HuH-7 (cell line): ENCODE measurements at regions not wholly inside any gene's neighbourhood (a gene's known extent, or its start where the extent isn't known, plus 50 kb on each side); places are given as distances from the start of the nearest gene placed in this dataset.
"Not testable (repeated sequence)": the region's sequence is repeated elsewhere in the genome, so short reads cannot be mapped to it uniquely, and the experiment has no call there.

ENCODE experiments used
- DNase-seq: peaks from one replicate; pipeline ENCODE4 v3.0.0; 2011; ENCODE audit warnings: low spot score

DNA sequence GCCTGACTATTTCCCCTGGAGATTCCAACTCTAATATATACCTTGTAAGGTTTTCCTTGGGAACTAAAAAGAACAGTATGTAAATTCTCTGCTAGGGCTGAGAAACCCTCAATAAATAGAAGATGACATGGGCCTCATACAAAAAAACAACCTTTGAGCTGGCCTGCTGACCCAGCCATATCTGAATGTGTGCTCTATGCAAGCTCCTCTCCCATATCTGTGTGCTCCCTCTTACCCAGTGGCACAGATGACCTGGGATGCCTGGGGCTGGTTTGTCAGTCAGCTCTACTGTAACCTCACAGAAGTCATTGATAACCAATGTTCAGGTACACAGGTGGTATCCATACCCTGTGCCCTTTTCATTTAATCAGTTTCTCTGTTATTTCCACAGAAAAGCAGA, 329.2 kb downstream of the SEC16B start:
- DNase-seq = no peak

DNA sequence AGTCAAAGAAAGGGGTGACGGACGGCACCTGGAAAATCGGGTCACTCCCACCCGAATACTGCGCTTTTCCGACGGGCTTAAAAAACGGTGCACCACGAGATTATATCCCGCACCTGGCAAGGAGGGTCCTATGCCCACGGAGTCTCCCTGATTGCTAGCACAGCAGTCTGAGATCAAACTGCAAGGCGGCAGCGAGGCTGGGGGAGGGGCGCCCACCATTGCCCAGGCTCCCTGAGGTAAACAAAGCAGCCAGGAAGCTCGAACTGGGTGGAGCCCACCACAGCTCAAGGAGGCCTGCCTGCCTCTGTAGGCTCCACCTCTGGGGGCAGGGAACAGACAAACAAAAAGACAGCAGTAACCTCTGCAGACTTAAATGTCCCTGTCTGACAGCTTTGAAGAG, 335.7 kb downstream of the SEC16B start:
- not testable (repeated sequence) for DNase-seq

- no peak for DNase-seq
Measured at GRCh38 chr1:177632923-177633615, 336.8 kb downstream of the SEC16B start.

DNA sequence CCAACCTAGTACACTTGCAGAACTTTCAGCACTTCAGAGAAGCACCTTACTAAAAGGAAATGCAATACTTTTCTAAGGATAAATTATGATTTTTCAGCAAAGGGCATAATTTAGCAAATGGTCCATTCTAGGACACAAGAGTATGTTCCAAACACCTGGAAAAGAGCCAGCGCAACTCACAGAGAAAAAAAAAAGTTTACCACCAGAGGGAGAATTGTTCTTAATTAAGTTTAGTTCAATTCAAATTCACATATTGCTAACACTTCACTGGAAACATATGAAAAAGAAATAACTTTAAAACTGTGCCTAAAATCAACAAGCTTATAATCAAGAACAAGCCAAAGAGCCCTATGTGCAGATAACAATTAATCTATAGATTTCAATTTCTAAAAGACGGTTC, 338.1 kb downstream of the SEC16B start:
- DNase-seq = no peak

- no peak for DNase-seq
Measured at GRCh38 chr1:177629526-177629925, 340.3 kb downstream of the SEC16B start.

- no peak for DNase-seq
Measured at GRCh38 chr1:177627148-177627910, 342.5 kb downstream of the SEC16B start.

DNA sequence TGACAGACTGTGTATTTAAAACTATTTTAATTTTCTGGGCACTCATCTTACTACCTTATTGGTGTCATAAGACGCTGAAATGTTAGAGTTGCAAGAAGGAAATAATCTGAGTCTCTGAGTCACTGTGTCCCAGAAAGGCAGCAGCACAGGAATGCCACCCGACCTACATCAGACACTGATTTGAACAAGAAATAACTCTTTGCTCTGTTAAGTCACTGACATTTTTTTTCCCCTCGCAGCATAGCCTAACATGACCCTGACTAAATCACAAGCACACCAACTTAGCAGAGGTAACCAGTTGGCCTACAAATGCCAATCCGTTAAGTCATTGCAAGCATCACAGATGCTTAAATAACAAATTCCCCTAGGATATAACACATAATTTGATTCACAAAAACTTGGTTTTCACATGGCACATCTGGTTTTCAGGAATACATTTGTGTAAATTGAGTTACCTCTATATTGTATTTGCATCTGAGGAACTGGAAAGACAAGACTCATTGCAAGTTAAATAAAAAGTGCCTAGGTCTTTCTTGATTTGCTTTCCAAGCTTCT, 349.1 kb downstream of the SEC16B start:
- no peak for DNase-seq

- no peak for DNase-seq
Measured at GRCh38 chr1:177615251-177615650, 354.6 kb downstream of the SEC16B start.

- no peak for DNase-seq
Measured at GRCh38 chr1:177611402-177611801, 358.5 kb downstream of the SEC16B start.

DNA sequence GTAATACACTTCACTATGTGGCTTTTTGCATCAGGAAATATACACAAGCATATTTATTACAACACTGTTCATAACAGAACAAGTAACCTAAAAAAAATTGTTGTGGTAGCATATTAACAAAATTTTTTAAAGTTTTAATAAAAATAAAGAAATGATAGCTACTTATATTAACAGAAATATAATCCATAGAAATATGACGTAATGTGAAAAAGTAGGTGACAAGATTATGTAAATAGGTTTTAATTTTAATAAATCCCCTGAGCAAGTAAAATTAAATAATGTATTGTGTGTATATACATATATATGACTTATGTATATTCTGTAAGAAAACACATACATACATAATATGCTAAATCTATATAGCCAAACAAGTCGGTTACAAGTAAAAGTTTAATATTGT, 359.9 kb downstream of the SEC16B start:
- DNase-seq = no peak

- DNase-seq = no peak
Measured at GRCh38 chr1:177600936-177601335, 368.9 kb downstream of the SEC16B start.

- no peak for DNase-seq
Measured at GRCh38 chr1:177600321-177600720, 369.5 kb downstream of the SEC16B start.

GRCh38 chr1:177597393-177597792, 372.5 kb downstream of the SEC16B start:
- no peak for DNase-seq

DNA sequence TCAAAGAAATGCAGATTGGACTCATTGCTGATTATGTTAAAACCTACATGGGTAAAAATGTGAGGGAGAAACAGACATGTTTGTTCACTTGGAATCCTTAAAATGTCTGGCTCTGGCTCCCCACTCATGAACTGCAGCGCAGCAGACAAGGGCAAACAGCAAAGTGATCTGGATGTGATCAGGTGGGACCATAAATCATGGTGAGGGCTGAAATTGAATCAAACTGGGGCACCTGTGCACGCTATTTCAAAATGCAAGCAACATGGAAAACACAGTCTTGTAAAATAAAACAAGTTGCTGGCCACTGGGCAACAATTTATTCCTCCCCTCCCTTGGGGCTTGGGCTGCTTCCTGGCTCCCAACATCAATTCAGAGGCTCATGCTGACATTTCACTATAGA, 373.4 kb downstream of the SEC16B start:
- DNase-seq = no peak

DNA sequence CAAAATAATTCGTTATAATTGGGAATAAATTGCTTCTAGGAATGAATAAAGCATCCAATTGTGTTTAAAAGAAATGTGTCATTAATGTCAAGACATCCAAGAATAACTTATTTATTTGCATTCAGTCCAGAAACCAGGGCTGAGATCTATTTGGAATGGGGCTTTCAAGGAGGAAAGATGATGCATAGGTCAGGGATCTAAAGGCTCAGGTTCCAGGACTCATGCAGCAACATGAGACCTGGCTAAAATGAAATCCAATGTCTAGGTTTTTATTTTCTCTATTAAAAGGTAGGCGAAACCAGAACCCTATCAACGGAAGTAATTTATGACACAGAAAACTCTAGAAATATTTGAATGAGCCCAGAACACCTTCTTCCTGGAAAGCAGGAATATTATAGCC, 376.8 kb downstream of the SEC16B start:
- DNase-seq = no peak

DNA sequence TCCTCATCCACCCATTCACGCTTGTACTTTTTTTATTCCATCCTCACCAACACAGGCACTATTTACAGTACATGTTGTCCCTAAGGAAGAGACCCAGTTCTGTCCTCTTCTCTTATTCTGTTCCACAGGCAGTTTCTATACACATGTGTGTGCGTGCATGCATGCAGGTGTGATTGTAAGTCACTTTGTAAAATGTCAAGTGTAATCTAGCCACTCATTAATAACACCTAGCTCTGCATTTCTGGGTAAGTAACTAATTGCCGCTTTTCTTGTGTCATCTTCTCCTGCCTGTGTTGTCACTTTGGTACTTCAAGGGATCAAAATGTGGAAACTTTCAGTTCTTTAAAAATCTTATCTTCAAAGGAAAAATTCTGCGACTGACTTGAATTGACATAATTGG, 377.2 kb downstream of the SEC16B start:
- no peak for DNase-seq

DNA sequence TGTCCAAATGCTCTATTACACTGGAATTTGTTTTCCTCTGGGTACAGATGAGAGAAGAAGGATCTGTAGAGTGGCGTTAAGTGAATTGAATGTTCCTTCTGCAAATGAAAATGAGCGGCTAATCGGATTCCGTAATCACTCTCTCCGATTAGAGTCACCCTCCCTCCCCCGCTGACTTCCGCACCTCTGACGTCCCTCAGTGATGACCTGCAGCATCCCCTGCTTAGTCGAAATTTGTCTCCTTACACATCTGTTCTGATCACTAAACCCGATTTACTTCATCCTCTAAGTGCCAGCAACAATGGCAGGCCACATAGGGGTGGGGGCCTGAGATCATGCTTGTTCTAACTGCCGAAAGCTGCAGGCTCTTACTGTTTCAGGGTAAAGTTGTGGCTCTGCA, 378.7 kb downstream of the SEC16B start:
- DNase-seq = no peak

- no peak for DNase-seq
Measured at GRCh38 chr1:177589166-177589565, 380.7 kb downstream of the SEC16B start.

GRCh38 chr1:177586429-177586828, 383.4 kb downstream of the SEC16B start:
- no peak for DNase-seq

DNA sequence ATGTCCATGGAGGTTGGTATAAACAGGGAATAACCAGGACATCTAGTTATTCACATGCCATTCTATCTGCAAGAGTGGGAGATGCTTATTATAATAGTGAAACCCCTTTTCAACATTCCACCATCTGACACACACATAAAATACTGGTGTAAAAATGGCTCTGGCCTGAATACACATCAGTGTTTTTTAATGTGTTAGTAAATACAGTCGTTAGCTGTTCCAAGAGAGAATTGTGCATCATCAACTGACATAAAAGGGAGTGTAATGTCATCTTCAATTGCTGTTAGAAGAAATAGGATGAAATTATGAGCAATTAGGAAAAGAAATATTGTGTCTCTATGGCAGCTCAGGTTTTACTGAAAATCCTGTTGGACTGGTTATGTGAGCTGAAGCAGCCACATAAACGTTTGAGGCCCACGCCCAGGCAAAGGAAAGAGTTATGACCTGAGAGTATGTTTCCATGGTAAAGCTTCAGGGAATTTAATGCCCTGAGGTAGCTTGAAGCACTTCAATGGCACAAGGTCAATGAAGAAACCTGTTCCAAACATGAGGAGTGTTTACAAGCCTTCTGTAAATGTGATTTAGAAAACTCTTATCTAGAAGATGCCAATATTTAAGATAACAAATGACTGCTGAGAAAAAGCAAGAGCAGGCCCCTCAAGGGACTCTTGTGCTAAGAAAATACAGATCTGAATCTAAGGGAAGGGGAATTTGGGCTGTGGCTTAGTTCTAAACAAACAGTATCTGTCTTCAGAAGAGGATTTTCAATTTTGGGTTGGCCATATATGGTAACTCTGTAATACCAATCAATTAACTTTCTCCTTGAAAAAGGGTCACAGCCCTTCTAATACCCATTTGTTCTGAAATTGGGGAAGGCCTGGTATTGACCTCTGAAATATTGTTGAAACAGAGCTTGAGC, 384.3 kb downstream of the SEC16B start:
- DNase-seq = no peak

GRCh38 chr1:177573901-177574300, 396.0 kb downstream of the SEC16B start:
- no peak for DNase-seq

DNA sequence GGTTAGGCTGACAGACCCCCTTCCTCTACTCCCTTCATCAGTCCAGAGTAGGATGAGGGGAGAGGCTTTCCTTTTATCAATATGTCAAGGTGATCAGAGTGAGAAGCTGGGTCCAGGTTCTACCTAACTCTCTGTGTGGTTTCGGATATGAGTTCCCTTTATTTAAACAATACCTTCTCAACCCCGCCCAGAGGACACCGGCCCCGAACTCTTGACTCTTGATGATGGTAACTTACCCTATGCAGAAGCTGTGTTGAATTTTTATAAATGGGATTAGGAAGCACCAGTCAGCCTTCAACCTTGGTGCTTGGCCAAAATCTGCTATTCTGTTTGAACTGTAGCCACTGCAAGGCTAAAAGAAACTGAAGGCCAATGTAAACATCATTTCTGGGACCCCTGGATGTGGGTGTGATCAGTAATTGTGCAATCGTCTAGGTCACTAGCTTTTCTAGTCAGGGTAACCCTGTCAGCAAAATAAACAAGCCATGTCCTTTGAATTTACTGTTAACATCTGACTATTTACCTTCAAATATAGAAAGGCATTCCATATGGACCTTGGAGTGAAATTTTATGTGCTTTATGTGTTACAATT, 398.3 kb downstream of the SEC16B start:
- DNase-seq = peak; percentile 36
